ENCODE measurements at regions not wholly inside any gene's neighbourhood (a gene's known extent, or its start where the extent isn't known, plus 50 kb on each side); places are given as distances from the start of the nearest gene placed in this dataset.

DNA sequence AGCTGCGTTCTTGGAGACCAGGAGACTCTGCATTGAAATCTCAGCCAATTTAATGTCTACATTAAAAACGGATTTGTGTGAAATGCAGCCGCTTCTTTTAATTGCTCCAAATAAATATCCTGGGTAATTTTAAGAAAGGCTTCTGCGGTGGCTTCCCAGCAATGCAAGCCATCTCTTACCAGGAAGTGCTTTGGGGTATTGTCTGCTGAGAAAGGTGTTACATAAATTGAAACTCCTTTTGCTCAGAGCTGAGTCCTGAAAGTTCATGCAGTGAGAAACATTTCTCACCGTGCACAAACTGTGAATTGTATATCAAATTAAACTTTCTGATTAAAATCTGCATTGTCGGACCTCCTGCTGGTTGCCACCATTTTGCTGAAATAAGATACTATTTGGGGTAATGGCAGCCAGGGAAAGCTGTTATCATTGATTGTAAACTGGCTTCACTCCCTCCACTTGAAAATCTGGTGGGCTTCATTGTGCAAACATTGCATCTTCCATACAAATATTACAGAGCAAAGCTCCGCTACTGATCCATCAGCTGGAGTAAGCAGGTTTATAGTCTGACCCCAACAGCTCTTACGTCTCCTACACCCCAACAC lies 59.5 kb downstream of the ZIC5 start:
- no peak for DNase-seq

DNA sequence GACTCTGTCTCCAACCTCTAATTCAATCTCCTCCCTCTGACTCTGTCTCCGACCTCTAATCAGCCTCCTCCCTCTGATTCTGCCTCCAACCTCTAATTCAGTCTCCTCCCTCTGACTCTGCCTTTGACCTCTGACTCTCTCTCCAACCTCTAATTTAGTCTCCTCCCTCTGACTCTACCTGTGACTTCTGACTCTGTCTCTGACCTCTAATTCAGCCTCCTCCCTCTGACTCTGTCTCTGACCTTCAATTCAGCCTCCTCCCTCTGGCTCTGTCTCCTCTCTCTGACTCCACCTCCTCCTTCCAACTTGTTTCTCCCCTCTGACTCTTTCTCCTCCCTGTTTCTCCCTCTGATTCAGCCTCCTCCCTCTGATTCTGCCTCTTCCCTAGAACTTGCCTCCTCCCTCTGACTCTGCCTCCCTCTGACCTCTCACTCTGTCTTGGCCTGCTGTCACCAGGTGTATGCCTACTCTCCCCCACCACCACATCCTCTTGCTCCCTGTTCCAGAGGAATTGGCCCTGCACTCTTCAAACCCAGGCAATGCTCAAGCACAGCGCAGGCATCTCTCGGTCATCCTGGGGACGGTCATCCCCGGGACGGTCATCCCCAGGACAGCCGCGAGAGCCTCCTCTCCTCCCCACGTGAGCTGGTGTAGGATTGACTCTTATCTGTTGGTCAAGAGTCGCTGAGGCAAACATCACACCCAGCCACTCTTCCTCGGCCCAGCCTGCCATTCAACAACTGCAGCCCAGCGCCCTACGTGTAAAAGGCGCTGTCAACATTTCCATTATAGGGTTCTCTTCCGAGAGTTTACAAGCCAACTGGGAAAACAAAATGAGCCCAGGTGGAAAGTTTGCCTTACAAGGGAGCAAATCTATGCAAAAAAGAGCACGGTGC lies 60.2 kb downstream of the ZIC5 start:
- no peak for DNase-seq

DNA sequence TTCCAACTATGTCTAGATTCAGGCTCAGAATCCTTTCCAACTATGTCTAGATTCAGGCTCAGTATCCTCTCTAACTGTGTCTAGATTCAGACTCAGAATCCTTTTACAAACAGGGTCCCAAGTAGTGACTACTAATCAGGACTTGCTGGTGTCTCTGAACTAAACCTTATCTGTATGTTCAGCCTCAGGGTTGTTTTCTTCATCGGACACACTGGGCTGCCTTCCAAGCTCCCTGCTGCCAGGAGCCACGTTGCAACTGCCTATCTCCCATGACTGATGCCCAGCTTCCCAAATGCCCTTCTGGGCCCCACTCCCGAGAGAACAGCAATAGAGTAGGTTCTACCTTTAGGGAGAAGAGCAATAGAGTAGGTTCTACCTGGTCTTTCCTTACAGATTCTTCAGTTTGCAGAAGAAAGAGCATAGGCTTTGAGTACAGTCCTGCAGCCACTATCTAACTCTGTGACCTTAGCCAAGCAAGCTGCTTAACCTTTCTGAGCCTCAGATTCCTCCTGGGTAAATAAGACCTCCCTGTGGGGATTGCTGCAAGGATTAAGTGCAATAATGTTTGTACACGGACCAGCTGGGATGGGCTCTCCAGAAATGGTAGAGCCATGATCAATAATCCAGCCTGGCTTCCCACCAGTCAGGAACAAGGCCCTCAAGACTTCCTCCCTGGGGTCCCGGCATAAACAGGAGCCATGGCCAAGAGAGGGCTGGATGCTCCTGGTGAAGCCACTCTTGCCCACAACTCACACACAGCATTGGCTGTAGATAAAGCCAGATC lies 61.5 kb downstream of the ZIC5 start:
- no peak for DNase-seq

DNA sequence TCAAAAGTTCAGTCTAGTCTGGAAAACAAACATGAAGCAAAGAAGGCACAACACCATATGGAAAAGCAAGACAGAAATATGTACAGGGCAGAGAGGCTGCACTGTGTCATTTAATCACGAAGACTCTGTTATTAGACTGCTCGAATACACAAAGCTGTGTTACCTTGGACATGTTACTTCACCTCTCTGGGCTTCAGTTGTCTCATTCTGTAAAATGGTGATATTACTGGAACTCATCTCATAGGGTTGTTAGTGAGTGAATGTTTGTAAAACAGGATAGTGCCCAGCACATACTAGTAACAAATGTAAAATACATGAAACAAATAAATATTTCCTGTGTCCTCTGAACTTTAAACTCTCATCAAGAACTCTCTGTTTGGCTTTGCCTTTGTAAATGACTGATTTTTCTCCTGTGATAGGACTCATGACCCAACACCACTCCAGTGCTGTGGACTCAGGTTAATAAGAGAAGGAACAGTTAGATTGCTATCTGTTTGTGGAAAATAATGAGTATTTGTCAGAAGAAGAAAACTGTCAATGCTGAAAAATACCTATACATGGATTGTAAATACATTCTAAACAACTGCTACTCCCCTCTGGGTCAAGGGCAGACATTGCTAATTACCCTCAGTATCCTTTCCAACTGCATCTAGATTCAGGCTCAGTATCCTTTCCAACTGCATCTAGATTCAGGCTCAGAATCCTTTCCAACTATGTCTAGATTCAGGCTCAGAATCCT lies 62.3 kb downstream of the ZIC5 start:
- DNase-seq, result no peak

DNA sequence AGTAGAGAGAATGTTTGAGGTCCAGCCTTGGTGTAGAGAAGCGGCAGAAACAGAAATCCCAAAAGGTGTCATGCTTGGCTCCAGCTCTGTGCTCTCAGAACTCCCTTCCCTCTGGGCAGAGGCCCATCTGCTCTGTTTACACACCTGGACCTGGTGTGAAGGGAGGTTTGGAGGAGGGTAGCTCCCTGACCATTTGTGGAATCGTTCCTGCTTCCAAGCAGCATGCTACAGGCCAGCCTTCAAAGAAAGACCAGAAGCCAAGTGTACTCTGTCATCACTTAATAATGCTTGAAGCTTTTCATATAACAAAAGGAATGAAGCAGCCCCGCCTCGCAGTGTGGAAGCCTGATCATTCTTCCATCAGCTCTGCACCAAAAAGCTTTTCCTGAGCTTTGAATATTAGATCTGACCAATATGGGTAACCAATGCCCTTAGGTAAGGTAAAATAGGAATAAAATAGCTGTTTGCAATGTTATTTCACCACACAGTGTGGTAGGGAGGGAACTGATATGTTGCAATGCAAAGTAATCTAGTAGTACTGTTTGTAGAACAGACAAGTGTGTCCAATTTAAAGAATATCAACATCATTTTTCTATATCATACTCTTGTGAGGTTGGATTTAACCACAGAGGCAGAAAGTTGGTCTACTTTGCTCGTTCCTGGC lies 63.3 kb downstream of the ZIC5 start:
- DNase-seq, result no peak

DNA sequence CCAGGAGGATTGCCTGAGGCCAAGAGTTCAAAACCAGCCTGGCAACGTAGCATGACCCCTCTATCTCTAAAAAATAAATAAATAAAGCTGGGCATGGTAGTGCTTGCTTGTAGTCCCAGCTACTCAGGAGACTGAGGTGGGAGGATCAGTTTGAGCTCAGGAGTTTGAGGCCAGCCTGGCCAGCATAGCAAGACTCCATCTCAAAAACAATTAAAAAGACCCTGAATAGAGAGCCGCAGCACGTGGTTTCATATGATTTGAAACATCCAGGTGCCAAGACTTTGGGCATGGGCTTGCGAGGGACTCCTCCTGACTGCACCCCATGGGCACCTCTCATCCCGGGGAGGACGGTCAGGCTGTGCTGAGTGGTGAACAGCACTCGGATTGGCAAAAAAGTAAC lies 63.9 kb downstream of the ZIC5 start:
- no peak for DNase-seq

DNA sequence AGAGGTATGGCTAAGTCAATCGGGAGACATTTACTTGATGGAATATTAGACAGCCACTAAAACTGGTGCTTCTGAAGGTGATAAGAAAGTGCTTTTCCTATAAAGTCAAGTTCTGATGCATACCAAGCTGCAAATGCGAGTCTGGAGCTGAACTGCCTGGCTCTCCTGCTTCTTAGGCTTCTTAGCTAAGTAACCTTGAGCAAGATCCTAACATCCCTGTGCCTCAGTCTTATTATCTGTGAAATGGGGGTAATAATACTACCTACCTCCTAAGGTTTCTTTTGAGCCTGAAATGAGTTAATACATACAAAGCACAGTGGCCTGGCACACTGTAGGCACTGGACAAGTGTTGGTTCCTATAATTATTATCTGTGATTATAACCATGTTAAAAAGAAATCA lies 64.5 kb downstream of the ZIC5 start:
- DNase-seq, result no peak

DNA sequence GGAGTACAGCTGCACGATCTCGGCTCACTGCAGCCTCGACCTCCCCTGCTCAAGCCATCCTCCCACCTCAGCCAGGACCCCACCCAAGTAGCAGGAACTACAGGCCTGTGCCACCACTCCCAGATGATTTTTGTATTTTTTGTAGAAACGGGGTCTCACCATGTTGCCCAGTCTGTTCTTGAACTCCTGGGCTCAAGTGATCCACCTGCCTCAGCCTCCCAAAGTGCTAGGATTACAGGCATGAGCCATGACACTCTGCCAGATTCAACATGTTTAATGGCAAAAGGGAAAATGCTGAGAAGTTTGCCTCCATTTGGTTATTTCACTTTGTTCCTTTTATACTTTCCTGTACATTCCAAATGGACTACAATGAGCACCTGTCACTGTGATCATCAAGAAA lies 65.8 kb downstream of the ZIC5 start:
- no peak for DNase-seq

DNA sequence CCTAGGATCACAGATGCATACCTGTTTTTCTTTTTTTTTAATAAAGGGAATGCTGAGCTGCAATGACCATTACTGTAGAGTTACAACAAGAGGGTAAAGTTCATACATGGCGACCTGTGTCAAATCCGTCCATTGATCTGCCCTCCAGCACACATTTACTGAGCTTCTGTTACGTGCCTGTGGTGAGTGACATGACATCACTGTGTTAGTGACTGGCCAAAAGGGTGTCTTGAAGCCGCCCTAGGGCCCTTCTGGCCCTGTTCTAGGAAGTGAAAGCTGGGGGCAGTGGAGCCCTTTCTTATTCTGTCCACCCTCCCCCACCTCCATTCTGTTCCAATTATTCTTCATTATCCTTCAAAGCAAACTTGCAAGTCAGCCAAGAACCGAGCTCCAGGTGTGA lies 66.3 kb downstream of the ZIC5 start:
- no peak for DNase-seq

DNA sequence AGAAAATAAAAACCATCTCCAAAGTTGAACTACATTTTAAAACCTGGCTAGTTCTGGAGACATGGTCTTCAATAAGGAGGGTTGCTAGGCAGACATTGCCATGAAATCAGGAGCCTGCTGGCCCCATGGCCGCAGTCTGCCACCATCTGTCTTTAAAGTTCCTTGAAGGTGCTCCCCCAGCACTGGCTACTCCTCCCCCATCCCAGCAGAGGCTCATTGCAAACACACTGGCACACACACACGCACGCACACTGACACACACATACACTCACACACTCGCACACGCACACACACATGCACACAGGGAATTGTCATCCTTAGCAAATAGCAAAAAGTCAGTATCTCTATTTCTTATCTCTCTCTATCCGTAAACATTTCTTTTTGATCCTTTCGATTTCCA lies 68.4 kb downstream of the ZIC5 start:
- DNase-seq, result no peak

DNA sequence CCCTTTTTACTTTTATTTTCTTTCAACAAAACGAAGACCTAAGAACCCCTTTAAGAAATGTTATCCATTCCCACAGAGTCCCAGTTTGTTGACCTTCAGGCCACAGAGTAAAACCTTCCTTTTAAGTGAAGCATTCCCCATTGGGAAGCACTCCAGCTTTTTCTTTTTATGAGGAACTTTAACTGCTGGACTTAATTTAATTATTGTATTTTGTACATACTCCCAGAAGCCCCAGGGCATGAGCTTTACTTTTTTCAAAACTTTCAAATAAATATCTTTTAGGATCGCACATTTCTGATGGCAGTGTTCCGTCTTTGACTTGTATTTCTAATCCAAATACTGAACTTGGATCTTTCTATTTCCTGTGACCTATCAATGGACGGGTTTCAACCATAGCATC lies 68.9 kb downstream of the ZIC5 start:
- no peak for DNase-seq

DNA sequence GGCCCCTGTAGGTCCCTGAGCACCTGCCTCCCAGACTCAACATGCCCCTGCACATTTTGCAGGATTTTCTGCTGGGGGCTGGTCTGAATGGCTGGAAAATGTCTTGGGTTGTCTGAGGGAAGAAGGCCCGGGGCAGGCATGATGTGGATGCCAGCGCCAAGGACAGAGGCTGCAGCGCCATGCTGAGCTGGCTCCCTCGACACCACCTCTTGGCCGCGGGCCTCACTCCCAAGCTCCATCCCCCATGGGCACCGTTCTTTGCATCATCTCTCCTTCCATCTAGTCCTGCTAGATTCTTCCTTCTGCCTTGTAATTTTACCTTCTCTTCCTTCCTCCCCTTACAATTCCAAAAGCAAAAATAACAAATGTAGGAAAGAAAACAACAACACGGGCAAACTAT lies 70.6 kb downstream of the ZIC5 start:
- DNase-seq, result no peak

DNA sequence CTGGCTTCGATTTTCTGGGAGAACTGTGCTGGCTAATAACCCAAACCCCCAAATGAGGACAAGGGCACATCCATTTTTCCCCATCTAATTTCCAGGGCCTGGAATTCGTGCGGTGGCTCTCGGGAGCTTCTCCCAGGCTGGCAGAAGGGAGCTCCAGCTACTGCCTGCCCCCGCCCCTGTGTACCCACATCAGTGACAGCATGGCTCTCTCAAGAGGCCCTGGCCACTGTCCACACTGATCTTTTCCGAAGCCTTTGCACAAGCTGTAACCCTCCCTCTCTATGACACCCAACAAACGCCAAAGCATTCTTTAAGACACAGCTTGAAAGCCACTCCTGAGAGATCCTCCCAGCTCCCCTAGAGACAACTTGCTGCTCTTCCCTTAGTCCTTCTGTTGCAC lies 73.1 kb downstream of the ZIC5 start:
- DNase-seq, result no peak

DNA sequence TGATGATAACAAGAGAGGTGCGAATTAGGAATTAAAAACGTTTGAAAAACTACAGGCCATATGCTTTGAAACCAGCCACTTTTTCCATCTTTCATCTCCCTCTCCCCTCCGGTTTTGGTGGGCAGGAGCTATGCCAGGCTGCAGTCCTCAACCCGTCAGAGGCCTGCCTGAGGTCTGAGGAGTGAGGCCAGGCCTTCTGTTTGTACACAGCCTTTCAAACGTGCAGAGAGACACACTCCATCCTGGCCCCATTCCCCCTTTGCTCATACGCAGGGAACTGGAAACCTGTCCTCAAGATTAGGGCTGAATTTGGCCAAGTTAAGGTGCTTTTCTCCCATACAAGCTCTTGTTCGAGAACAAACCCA lies 74.5 kb downstream of the ZIC5 start:
- DNase-seq, result no peak

DNA sequence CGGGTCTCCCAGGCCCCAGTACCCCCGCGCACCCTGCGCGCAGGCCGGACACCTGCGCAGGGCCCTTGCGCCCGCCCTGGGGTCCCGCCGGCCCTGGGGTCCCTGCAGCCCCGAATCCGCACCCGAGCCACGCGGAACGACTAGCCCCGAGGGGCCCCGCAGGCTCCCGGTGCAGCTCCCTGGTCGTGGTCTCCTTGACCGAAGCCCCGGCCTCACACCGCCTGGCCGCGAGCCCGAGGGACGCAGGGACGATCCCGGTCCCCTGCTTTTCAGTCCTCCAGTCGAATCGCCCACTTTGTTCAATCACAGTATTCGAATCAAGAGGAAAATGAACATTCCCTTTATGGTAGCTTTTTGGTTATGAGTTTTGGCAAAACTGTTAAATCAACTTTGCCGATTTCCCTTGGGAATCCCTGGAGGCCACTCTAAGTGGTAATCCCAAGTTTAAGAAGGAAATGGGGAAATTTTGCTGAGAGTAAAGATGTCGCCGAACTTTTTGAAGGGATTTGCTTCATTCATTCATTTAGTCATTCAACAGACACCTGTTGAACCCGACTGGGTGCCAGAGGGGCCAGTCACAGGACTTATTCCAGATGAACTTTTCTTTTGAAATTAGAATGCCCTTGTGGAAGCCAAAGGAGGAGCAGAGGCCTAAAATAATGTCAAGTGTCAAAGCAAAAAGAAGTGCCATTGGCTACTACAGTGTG lies 75.0 kb downstream of the ZIC5 start:
- no peak for DNase-seq

DNA sequence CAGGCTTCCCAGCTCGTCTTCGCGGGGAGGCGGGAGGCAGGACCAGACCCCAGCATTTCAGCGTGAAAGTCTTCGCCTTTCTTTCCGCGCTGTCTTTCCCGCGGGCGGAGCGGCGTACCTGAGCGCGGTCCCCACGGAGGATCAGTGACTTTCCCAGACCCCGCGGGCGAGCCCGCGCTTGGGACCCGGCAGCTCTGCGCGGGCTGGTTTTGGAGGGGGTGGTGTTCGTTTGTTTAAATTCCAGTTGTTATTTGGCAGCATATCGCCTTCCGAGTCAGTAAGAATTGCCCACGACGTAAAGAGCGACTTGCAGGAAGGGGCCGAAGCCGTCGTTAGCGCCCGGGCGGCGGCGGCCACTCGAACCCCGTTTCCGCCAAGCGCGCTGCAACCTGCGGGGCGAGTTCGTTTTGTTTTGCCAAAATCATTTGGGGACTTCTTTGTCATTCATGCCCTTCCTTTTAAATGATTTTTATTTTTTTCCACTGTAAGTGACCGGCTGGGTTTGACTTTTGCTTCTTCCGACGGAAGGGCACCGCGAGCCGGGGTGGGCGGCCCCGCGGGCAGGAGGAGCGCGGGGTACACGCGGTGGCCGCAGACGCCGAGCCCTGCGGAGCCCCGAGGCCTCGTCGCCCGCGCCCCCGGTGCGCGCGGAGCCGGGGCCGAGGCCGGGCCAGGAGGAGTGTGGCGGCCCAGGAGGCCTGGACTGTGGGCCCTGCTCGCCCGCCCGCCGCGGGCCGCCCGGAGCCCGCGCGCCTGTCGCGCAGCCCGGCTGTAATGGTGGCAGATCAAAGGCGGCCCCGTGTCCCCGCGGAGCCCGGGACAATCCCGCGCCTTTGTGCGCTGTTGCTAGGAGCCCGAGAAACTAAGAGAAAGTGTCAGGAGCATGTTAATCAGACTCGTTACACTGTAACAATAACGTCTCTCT lies 75.9 kb downstream of the ZIC5 start:
- peak in 1 of 2 donors; percentile 9 for DNase-seq

DNA sequence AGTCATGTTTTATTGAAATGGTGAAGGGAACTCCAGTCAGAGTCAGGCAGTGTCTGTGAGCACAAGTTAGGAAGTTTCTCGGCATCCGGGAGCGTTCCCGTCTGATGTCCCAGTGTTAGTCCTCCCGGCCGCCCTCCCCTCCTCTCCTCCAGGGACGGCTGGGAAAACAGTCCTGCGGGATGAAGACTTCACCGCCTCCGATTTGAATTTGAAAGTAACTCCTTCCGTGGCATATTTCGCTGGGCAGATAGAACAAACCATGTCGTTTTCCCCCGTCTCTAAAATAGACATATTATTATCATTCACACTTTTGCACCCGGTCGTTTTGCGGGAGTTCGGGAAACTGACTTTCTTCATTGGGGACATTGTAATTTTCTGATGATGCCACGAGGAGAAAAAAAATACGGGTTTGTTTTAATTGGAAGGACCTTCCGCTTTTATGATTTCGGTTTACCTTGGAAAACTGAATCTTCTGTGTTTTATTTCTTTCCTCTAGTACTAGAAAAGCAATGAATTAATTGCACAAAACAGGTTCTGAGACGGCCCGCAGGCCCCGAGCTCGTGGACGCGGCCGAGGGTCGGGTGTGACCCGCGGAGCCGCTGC lies 76.6 kb downstream of the ZIC5 start:
- no peak for DNase-seq

DNA sequence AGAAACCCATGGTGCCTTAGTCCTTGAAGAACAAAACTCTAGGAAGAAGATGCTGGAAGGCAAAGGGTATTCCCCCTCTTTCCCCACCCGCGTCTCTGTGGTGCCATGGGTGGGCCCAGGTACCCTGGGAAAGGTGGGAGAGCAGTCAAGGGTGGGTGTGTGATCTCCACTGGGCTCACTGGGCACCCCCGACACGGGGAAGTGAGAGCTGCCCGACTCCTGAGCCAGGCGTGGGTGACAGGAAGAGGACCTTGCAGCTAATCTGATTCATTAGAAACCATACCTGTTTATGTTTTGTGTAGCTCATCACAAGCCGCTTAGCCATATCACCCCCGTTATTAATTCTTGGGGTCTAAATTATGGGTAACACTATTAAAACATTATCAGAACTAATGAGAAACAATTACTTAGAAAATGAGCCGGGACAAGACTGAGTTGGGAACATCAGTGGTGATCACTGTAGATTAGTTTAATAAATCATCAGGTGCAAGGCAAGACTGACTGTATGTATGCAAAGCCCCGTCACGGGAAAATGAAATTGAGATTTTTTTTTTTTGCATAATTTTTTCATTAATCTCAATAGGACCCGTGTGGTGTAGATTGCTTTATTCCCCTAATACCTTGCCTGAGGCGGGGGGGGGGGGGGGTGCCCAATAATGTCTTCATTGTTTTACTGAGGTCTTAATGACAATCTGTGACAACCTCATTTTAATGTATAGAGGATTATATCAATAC lies 77.3 kb downstream of the ZIC5 start:
- no peak for DNase-seq

DNA sequence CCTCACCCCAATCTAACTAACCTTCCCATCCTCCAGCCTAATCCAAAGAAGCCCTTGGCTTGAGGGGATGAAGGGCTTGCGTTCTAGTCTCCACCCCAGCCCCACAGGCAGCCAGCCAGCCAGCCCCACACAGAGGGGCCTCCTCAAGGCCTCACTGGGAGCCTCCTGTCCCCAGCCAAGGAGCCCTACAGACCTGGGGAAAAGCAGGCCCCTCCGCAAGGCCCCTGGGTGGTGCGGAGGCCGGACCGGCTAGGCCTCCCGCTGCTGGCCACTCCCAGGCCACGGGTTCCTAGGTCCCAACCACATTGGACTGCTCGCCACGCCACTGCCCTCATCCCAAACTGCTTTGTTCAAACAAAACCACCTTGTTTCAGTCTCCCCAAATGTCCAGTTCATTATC lies 78.0 kb downstream of the ZIC5 start:
- no peak for DNase-seq

Measured in stimulated activated CD4-positive, alpha-beta T cell treated with anti-CD3 and anti-CD28 coated beads, Interleukin-2, amount 100 ng/mL, for 48 hours (primary cell).